Heart left ventricle (tissue), 16 donors: ENCODE measurements at regions not wholly inside any gene's neighbourhood (a gene's known extent, or its start where the extent isn't known, plus 50 kb on each side); places are given as distances from the start of the nearest gene placed in this dataset.

Experiments
- ATAC-seq, 4 donors: fragments of 200-7000 bp; cut with Tn5 transposase; one replicate each; pipeline ENCODE4 v1.9.1; 2020 to 2022; ENCODE audit warnings: moderate library complexity in 4 of 4, mild to moderate bottlenecking in 3 of 4, moderate number of reproducible peaks in 1 of 4
- DNase-seq, 5 donors: peaks; one replicate each; pipeline ENCODE4 v3.0.0-alpha.2; 2020
- H3K27ac ChIP-seq, 12 donors: fragments of 200-600 bp; sonication (generic) in 4 of 12; one replicate each; pipeline versions ENCODE4 v1.5.0 to v1.8.0; 2016 to 2022; ENCODE audit warnings: mild to moderate bottlenecking in 2 of 12
- H3K27me3 ChIP-seq, 9 donors: fragments of 200-600 bp; sonication (generic) in 2 of 9; one replicate each; pipeline versions ENCODE4 v1.5.1 to v1.8.0; 2016 to 2022; ENCODE audit warnings: mild to moderate bottlenecking in 3 of 9
- H3K36me3 ChIP-seq, 9 donors: fragments of 200-600 bp; sonication (generic) in 2 of 9; one replicate each; pipeline versions ENCODE4 v1.5.0 to v1.8.0; 2018 to 2022; ENCODE audit warnings: mild to moderate bottlenecking in 2 of 9
- H3K4me1 ChIP-seq, 12 donors: fragments of 200-600 bp; sonication (generic) in 4 of 12; one replicate each; pipeline versions ENCODE4 v1.5.0 to v1.8.0; 2016 to 2022; ENCODE audit warnings: mild to moderate bottlenecking in 3 of 12
- H3K4me3 ChIP-seq, 12 donors: fragments of 200-600 bp; sonication (generic) in 4 of 12; one replicate each; pipeline versions ENCODE4 v1.5.0 to v1.8.0; 2017 to 2022; ENCODE audit warnings: mild to moderate bottlenecking in 9 of 12, moderate library complexity in 4 of 12
- H3K9me3 ChIP-seq, 12 donors: fragments of 200-600 bp; sonication (generic) in 4 of 12; one replicate each; pipeline versions ENCODE4 v1.5.0 to v1.8.0; 2016 to 2022; ENCODE audit warnings: mild to moderate bottlenecking in 1 of 12
- CTCF ChIP-seq, 12 donors: fragments of 200-600 bp; sonication (generic) in 4 of 12; IDR thresholded peaks; one replicate each; pipeline versions ENCODE4 v1.5.0 to v1.8.0; 2018 to 2022; ENCODE audit warnings: antibody characterized with exemption in 12 of 12, mild to moderate bottlenecking in 5 of 12
- POLR2A ChIP-seq, 2 donors: fragments of 450-650 bp; IDR thresholded peaks; one replicate each; pipeline ENCODE4 v1.6.1; 2017; ENCODE audit warnings: antibody characterized with exemption in 2 of 2, mild to moderate bottlenecking in 2 of 2, moderate library complexity in 2 of 2
- WGBS, 4 donors: extraction: QIAGEN DNeasy Blood & Tissue Kit in 2 of 4; methylation state at CpG; one replicate each; pipeline versions ENCODE4 v1.1.5 to v1.1.7; 2013 to 2018; 5-methylcytosine and 5-hydroxymethylcytosine counted together
- intact Hi-C, 10 donors: fragments of 100-400 bp; cut with DNase I; formaldehyde crosslinking; loops; one replicate each; pipeline versions ENCODE4 v1.11.1 to v1.14.2; 2022
- donor health status: ischemic (EF 13 %, LVEDD 7.1; RV severe dilation, severe dysfunction).
- donor health status: healthy with polysubstance abuse.
- donor health status: DM: no; HTN: yes; CAD: no.
- donor health status: DM: no; HTN: no; CAD: no.
- donor health status: ischemic (EF 25% LVEDD 6.9; RV normal size, moderate dysfunction).
- donor health status: ischemic (EF 25% LVEDD 5.7; RV mildly dilated, moderate dysfunction).
- donor health status: healthy.
- donor health status: DM: yes; HTN: yes; CAD: no.
- donor health status: ischemic (EF 35%, LVEDD 5.7; RV mildly dilated, moderate dysfunction).
- donor health status: nonischemic (EF 11% LVEDD 7.7; RV severe dilation, severe dysfunction).
- donor health status: DM: yes; HTN: yes; CAD: no.
- donor health status: PGD.
- donor health status: ischemic (EF 29% LVEDD 5.4; RV normal size, mild dysfunction).
- donor health status: nonischemic (EF 23%, LVEDD 6.1; RV moderate dilation, normal function).

DNA sequence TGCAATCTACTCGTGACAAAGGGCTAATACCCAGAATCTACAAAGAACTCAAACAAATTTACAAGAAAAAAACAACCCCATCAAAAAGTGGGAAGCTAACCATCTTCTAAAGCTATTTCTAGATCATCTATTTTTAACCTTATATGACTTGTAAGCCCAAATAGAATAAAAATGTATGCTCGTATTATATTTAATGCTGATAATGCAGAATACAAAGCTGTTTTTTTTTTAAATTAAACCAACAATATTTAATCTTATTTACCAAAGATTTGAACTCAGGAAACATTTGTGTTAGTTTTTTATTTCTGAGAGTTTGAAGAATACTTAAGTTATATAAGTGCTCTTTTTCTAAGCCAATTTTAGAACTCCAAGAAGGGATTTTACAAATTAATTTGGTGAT is 652.1 kb downstream of the LRRC70 start:
- no peak overlapping the region for H3K4me3 ChIP-seq
- DNase-seq = no peak
- no peaks in the 10 kb centered on the region for H3K27me3 ChIP-seq
- no peaks in the 10 kb centered on the region for H3K36me3 ChIP-seq
- TF ChIP-seq CTCF (IDR thresholded peaks at IDR 0.05) = no peak
- no peak for TF ChIP-seq POLR2A (IDR thresholded peaks at IDR 0.05)
- H3K9me3 ChIP-seq = no peaks in the 10 kb centered on the region
- no peak overlapping the region for H3K27ac ChIP-seq
- no peak for ATAC-seq
- 71 to 82% (median 77%) methylated on average over 2 of the region's 2 CpGs for WGBS, 4 donors
- intact Hi-C loops = no loop called here
- H3K4me1 ChIP-seq = peaks cover 0 to 7% (median 0%) of the 10 kb centered on the region in 12 donors

DNA sequence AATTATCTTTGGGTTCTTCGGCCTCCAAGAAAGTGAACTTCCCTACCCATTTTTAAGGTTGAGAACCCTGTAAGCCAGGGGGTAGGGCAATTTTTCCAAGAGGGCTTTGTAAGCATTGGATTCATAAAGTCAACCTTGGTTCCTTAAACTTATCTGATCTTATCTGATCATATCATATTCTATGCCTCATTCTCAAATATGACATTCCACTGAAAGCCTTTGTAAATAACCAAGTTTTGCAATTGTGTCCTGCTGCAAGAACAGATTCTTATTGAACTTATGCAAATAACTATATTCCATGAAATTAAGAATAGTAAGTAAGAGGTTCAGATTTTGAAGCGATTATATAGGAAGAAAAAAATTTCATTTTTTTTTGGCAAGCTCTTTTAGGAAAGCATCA is 649.5 kb downstream of the LRRC70 start:
- no peak for ATAC-seq
- H3K27me3 ChIP-seq = no peaks in the 10 kb centered on the region
- intact Hi-C loops = no loop called here

GRCh38 chr5:63220244-63220643 is 641.6 kb downstream of the LRRC70 start:
- no peaks in the 10 kb centered on the region for H3K36me3 ChIP-seq
- H3K9me3 ChIP-seq = no peaks in the 10 kb centered on the region
- DNase-seq (no peak), ATAC-seq (no peak)
- no peak for TF ChIP-seq POLR2A (IDR thresholded peaks at IDR 0.05)
- TF ChIP-seq CTCF (IDR thresholded peaks at IDR 0.05) = no peak
- no peak overlapping the region for H3K4me3 ChIP-seq
- WGBS, 4 donors = 67 to 84% (median 73%) methylated on average over 1 of the region's 1 CpG
- no peak overlapping the region for H3K27ac ChIP-seq
- intact Hi-C loops = no loop called here
- no peaks in the 10 kb centered on the region for H3K27me3 ChIP-seq
- no peaks in the 10 kb centered on the region for H3K4me1 ChIP-seq

More for the DNA sequence above, 649.5 kb downstream of the LRRC70 start:
- DNase-seq = no peak
- TF ChIP-seq CTCF (IDR thresholded peaks at IDR 0.05) = no peak
- TF ChIP-seq POLR2A (IDR thresholded peaks at IDR 0.05) = no peak
- no peaks in the 10 kb centered on the region for H3K9me3 ChIP-seq
- WGBS, 4 donors = 91 to 95% (median 93%) methylated on average over 2 of the region's 2 CpGs
- H3K27ac ChIP-seq = no peak overlapping the region
- no peak overlapping the region for H3K4me3 ChIP-seq
- no peaks in the 10 kb centered on the region for H3K36me3 ChIP-seq
- no peaks in the 10 kb centered on the region for H3K4me1 ChIP-seq

GRCh38 chr5:63217422-63217821 is 638.8 kb downstream of the LRRC70 start:
- TF ChIP-seq POLR2A (IDR thresholded peaks at IDR 0.05) (no peak), CTCF (IDR thresholded peaks at IDR 0.05) (no peak)
- Histone ChIP-seq H3K27me3 (no peaks in the 10 kb centered on the region), H3K4me1 (no peaks in the 10 kb centered on the region), H3K4me3 (no peak overlapping the region), H3K9me3 (no peaks in the 10 kb centered on the region), H3K36me3 (no peaks in the 10 kb centered on the region), H3K27ac (no peak overlapping the region)
- WGBS, 4 donors = 83 to 89% (median 85%) methylated on average over 4 of the region's 4 CpGs
- DNase-seq (no peak), ATAC-seq (no peak)
- intact Hi-C loops = no loop called here
